HG03159 (cell line): ENCODE measurements at regions not wholly inside any gene's neighbourhood (a gene's known extent, or its start where the extent isn't known, plus 50 kb on each side); places are given as distances from the start of the nearest gene placed in this dataset.

Source experiments
- ATAC-seq: cut with Tn5 transposase; IDR thresholded peaks from one replicate; pipeline ENCODE4 v1.9.1; 2021; ENCODE audit warnings: mild to moderate bottlenecking, moderate library complexity; ENCODE audit not compliant: unreplicated experiment

DNA sequence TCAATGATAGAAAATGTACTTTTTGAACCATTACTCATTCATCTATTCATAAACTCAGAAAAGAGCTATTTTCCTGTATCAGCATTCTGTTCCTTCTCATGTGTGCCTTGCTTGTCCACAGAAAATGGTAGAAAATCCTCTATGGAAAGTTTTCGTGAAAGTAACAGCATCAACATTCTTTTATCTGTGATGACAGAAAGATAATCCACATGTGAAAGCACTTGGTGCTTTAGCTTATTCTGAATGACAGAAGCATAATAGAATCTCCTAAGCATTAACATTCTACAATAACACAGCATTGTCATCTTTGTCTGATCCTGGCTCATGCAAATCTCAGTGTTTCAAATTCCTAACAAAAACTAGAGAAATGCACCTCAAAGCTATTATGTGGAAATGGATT lies 431.9 kb downstream of the ADAMTS20 start:
- no peak for ATAC-seq

DNA sequence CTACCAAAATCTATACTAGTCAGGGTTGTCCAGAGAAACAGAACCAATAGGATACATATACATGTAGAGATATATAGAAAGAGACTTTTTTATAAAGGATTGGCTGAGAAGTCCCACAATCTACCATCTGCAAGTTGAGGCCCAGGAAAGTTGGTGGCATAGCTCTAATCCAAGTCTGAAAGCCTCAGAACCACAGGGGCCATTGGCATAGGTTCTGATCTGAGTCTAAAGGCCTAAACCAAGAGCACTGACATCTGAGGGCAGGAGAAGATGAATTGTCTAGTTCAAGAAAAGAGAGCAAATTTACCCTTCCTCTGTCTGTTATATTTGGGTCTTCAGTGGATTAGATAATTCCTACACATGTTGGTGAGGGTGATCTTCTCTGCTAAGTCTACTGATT lies 433.1 kb downstream of the ADAMTS20 start:
- no peak for ATAC-seq

DNA sequence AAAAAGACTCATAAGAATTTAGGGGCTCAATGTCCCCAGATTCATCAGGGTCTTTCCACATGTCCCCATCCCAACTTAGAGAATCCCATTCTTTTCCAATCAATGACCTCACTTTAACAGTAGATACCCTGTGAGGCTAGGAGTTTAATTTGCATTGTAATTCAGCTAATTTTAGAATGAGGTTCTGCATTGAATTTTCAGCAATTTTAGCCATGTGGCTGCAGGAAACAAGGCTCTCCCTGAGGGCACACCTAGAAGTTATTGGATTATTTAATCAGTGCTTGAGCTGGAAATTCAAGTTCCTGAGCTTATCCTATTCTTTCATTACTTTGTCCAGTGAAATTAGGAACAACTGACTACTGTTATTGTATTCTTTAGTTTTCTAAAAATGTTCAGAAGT lies 433.8 kb downstream of the ADAMTS20 start:
- no peak for ATAC-seq

DNA sequence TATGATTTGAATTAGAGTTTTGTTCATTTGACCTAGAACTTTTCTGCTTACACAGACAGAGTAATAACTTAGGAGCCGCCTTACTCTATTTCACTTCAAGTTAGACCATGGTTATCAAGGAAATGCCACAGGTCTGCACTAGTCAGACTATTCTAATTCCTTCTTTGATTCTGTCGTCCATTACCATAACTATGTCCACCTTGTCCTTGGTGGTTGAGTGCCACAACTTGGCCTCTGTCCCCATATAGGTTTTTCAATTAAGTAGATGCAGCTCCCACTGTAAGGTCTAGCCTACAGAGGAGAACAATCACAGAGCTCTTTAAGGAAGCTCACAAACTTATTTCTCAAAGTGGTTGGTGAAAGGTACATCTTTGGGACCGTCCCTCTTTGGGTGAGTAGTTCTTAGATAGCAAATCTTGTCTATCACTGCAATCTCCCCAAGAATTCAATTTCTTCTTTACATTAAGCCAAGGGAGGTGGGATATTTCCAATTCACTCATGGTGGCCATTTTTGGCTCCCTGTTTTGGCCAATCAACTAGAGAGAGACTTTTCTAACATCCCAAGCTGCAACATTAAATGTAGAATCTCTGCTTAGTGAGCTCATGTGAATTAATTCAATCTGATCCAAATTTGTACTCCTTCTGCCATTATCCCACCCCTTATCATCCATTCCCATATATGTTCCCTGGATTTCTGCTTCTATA lies 434.6 kb downstream of the ADAMTS20 start:
- no peak for ATAC-seq

DNA sequence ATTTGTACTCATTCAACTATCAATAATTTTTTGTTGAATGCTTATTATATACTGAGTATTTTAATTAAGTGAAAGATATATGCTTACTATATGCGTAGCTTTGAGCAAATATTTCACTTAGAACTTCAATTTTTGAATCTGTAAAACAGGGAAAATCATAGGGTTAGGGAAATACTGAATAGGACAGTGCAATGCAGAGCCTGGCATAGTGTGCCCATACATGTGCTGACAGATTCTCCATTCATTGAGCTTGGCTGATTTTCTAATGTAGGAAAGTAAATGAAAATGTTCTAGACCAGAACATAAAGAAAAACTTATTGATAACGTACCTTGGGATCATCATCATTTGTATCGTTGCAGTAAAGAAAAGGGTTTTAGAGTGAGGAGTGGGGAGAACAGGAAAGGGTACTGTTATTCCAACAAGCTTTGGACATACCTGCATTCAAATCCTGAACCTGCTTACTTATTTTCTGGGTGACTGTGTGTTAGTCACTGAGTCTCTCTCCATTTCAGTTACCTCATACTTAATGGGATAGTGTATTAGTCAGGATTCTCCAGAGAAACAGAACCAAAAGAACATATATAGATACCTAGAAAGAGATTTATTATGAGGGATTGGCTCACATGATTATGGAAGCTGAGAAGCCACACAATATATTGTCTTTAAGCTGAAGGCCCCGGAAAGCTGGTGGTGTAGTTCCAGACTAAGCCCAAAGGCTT lies 436.4 kb downstream of the ADAMTS20 start:
- ATAC-seq: no peak

DNA sequence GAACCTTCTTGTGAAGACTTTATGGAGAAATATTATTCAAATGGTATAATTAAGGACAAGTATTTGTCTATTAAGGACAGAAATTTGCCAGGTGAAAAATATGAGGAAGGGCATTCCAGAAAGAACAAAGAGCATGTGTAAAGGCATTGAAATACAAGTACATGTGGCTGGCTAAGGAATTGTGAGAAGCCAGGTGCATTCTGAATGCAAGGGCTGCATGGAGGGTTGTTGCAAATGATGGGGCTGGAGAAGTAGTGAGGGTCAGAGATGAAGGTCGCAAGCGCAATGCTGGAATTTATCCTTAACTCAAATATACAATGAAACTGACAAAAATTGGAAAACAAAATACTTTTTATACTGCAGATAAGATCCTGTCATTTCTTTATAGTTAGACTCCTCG lies 437.7 kb downstream of the ADAMTS20 start:
- no peak for ATAC-seq

DNA sequence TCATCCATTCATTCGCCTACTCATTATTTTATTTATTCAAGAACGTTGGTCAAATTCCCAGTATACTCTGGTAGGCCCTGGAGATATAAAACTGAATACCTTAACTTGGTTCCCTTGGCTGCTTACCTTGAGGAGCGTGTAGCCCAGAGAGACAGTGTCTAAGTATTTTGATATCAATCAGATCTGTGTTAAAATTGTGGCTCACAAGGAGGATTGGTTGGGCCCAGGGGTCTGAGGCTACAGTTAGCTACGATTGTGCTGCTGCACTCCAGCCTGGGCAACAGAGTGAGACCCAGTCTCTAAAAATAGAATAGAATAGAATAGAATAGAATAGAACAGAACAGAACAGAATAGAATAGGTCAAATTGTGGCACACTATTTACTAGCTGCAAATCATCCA lies 438.4 kb downstream of the ADAMTS20 start:
- no peak for ATAC-seq

DNA sequence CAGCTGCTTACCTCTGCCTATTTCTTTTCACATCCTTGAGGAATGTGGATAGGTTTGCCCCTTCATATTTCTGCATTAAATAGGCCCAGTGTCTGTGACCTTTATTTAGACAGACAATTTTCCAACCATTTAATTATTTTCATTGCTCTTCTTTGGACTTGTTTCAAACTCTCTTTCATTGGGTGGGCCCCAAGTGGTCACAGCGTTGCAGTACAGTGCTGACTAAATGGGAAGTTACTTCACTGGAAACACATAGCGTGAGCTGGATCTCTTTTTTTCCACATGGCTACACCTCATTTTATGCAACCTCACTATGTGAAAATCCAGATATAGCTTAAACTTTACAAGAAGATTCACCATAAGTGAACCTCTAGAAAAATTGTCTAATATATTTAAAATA lies 438.9 kb downstream of the ADAMTS20 start:
- no peak for ATAC-seq

DNA sequence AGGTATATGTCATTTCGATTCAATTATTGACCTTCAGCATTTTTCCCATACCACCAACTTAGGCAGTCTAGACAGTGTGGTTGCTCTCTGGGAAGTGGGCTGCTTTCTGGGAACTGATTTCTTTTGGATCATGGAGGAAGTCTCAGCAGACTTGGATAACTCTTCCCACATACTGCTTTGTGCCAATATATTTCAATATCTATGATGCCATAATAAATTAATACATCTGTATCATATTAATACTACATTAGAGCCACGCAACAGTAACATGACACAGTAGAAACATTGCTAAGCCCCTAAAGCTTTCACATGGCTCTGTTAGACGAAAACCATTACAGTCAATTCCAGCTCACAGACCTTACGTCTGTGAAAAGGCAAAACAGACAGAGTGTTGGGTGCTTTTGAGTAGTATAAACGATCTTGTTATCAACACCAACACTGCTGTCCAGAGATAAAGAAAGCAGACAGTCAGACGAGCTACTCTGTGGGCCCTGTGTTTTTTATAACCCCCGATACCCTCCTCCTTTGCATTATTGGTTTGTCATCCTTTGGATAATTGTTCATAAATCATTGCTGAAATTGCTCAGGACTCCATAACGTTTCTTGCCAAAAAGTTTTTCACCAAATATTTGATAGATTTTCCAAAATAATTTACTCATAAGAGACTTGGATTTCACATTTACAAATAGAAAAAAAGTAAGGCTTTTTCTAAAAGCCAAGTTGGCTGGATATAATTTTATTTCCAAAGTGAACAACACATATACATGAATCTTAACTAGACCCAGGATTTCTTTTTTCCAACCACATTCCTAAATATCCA lies 439.7 kb downstream of the ADAMTS20 start:
- no peak for ATAC-seq

DNA sequence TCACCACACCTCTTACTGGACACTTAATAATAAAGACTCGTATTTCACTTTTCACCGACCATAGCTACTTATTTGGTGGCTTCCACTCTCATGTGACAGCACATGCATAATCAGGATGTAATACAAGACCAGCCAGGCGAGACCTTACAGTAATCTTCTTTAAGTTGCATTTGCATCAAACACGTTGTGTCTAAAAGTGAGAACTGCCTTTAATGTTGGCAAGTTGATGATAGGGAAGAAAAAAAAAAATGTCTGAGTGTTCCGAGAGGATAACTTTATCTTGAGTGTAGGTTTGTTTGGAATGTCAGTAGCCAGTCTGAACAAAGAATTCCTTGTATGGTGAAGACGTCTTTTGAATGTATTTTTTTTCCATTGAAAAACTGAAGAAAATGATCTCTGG lies 440.4 kb downstream of the ADAMTS20 start:
- ATAC-seq: no peak

DNA sequence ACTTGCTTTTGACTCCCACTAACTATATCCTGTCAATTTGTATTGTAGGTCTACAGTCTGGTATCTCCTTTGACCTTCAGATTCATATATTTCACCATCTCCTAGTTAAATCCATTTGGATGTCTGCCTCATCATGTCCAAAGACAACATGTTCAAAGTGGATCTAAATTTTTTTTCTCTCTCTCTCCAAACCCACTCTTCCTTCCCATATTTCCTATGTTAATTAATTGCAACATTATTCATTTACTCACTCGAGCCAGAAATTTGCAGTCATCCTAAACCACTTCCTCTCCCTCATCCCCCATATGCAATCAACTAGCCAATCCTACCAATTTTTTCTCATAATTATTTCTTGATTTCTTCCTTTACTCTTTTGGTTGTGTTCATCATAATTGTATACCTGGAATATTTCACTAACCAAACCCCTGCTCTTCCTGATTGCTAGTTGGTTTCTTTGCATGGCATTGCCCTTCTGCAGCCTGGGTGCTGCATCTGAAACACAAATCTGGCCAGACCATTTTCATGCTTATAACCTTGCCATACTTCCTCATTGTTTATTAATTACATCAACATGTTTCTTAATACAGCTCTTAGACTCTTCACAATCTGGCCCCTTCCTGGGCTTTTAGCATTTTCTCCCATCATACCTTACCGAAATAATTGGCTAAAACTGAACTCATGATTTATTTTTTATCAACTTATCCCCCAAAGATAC lies 442.2 kb downstream of the ADAMTS20 start:
- no peak for ATAC-seq

DNA sequence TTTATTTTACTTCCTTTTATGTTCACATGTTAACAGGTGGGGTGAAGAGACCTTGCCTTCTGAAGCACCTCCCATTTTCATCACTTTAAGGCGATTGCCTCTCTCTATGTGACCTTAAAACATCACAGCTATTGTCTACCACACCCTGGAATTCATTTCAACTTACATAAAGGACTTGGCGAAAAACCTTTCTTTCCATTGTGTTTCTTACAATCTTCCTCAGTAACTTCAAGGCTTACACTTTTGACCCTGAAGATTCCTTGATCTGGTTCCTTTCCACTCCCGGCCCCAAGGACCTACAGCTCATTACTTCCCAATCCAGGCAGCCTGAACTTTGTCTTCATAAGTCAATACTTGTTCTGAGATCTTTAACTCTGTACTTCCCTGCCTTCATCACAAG lies 443.3 kb downstream of the ADAMTS20 start:
- ATAC-seq: no peak

DNA sequence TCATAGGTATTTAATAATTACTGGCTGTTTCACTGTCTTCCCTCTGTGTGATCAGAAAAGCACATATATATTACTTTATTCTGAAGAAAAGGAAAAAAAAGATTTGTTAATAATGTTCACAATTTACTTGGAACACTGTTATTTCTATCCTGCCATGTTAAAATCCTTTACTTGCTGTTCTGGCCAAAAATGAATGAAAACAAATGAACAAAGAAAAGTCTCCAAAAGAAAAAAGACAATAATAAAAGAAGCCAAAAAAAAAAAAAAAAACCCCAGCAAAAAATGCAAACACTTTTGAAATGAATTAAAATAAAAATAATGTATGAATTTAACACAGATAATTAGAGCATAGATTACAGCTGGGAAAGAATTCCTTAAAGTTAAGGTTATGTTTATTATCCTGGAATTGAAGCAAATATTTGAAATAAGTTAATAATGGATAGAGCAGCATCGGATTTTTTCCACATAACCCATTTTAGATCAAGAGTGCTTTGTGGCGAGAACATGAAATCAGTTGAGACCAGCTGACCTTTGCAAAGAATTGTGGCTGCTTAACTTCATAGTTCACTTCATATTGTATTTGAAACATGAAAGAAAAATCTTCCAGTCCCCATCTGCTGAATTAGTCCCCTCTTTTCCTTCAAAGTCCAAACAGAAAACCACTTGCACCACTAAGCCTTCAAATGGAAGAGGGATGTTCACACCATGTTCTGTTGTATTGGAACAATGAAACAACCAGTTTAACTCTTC lies 444.8 kb downstream of the ADAMTS20 start:
- ATAC-seq: no peak

DNA sequence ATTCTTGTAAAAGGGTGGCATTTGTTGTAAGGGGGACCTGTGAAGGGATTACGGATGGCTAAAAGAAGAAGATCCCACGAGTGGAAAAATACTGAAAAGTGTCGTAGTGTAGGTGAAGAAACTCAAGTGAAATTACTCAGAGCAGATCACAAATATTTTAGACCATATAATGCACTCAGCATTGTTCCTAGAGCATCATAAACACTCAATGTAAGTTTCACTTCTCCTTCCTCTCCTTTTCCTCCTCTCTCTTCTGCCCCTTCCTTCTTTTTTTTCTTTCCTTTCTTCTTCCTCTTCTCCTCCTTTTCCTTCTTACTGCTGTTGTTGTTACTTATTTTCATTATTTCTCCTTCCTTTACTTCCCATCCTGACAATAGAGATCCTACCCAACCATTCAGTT lies 445.6 kb downstream of the ADAMTS20 start:
- ATAC-seq: no peak

DNA sequence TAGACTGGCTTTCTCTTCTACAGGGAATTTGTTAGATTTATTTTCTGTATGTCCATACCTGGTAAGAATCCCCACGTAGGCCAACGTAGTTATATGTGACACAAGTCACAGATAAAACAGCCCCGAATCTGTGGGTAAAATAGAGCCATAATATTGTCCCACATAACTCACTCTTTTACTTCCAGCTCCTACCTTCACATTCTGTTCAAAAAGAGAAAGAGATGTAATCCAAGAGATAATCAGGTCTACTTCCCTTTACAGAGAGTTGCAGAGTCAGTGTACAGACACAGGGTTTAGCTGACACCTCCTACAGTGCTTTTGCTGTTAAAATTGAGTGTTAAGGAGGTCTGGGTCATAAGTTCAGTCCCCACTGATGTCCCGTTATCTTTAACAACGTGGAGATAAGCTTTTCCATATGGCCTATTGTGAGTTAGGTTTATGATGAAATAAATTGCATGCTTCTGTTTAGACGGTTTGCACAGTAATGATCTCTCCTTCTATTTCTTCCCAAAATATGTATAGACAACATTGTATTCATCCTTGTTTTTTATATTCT lies 446.5 kb downstream of the ADAMTS20 start:
- no peak for ATAC-seq

DNA sequence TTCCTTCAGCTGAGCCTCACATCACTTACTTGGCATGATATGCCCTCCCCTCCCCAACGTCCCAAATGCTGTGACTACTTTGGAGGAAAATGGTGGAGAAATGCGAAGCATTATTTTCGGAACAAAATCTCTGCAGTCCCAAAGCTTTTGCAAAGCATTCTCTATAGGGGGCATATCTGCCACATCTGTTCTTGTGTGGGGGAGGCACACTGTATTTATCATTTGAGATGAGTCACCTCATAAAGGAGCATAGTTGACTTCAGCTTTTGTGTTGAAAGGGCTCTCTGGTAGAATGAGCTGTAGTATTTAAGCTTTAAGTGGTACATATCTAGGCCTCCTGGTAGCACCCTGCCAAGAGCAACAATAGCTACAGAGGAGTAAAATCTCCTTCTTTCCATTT lies 447.5 kb downstream of the ADAMTS20 start:
- no peak for ATAC-seq

DNA sequence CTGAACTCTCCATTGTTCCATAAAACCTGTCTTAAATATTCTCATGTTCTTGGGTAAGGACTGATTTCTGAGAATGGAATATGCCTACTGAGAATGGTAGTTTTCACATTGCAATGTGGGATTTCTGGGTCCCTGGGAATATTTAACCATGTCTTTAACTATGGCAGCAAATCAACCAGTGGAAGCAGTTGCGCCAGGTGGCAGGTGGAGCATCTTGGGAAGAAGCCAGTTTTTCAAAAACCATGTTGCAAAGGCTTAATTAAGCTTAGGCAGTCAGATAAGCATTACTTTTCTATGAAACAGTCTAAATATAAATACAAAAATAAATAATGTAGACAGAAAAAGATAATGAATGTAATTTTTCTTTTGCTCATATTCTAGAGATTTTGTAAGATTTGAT lies 448.1 kb downstream of the ADAMTS20 start:
- ATAC-seq: no peak

DNA sequence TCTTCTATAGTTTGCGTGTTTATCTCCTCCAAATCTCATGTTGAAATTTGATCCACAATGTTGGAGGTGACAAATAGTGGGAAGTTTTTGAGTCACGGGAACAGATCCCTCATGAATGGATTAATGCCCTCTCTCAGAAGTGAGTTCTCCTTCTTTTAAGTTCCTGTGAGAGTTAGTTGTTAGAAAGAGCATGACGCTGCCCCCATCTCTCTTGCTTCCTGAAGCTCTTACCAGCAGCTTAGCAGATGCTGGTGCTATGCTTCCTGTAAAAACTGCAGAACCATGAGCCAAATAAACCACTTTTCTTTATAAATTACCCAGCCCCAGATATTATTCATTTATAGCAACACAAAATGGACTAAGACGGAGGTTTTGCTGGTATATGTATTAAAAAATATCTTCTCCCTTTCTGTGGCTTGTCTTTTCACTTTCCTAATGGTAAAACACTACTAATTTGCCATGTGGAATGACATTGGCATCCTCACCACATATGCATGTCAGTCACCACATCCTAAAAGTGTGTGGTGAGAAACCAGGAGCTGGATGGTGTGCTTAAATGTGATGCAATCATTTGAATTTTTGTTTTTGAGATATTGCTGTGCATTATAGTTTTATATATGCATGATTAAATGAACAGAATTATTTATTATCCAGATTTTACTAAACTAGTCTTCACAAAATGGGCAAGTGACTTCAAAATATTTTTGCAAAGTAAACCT lies 449.3 kb downstream of the ADAMTS20 start:
- ATAC-seq: no peak

DNA sequence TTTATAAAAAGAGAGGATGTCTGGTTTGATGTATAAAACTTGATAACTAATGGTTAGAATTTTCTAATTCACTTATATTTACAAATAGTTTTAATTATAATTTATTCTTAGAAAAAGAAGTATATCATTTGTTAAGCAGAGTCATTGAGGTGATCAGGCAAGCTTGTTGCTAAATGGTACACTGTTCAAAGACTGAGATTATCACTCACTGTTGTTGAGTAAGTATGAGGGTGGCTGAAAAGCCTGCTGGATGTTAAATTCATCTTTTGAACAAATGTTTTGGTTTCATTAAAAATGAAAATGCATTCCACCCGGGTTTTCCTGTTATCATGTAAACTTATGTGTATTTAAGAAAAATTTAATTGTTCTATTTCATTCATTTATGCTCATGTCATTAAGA lies 451.8 kb downstream of the ADAMTS20 start:
- no peak for ATAC-seq
